Sigmoid colon (tissue), 6 donors: ENCODE measurements at regions not wholly inside any gene's neighbourhood (a gene's known extent, or its start where the extent isn't known, plus 50 kb on each side); places are given as distances from the start of the nearest gene placed in this dataset.
A peak's percentile ranks its signal among the peaks of the same experiment; 100 is the strongest.

Source experiments
- DNase-seq: peaks from one replicate; pipeline ENCODE4 v3.0.0-alpha.2; 2019
- H3K27ac ChIP-seq, 4 donors: fragments of 200-600 bp; sonication (generic); one replicate each; pipeline ENCODE4 v1.5.1; 2016 to 2019; ENCODE audit warnings: mild to moderate bottlenecking in 1 of 4
- H3K27me3 ChIP-seq, 3 donors: fragments of 200-600 bp; sonication (generic); one replicate each; pipeline ENCODE4 v1.5.1; 2019; ENCODE audit warnings: mild to moderate bottlenecking in 1 of 3
- H3K36me3 ChIP-seq, 4 donors: fragments of 200-600 bp; sonication (generic); one replicate each; pipeline ENCODE4 v1.5.1; 2016 to 2019
- H3K4me1 ChIP-seq, 4 donors: fragments of 200-600 bp; sonication (generic); one replicate each; pipeline ENCODE4 v1.5.1; 2017 to 2019
- H3K4me3 ChIP-seq, 4 donors: fragments of 200-600 bp; sonication (generic); one replicate each; pipeline ENCODE4 v1.5.1; 2017 to 2019; ENCODE audit warnings: mild to moderate bottlenecking in 2 of 4, moderate library complexity in 1 of 4
- H3K9me3 ChIP-seq, 4 donors: fragments of 200-600 bp in 3 of 4; sonication (generic) in 3 of 4; one replicate each; pipeline versions ENCODE4 v1.5.1 to v1.6.1; 2013 to 2019
- EP300 ChIP-seq, 4 donors: sonication (generic); formaldehyde crosslinking; IDR thresholded peaks; one replicate each; pipeline ENCODE4 v1.6.1; 2017; ENCODE audit warnings: antibody characterized with exemption in 4 of 4
- POLR2A ChIP-seq, 2 donors: fragments of 450-650 bp; IDR thresholded peaks; one replicate each; pipeline ENCODE4 v1.6.1; 2016; ENCODE audit warnings: antibody characterized with exemption in 2 of 2, mild to moderate bottlenecking in 2 of 2, moderate library complexity in 2 of 2
- POLR2AphosphoS5 ChIP-seq, 4 donors: sonication (generic); formaldehyde crosslinking; IDR thresholded peaks; one replicate each; pipeline ENCODE4 v1.6.1; 2017; ENCODE audit warnings: antibody characterized with exemption in 4 of 4
- WGBS, 2 donors: extraction: QIAGEN DNeasy Blood & Tissue Kit; methylation state at CpG; one replicate each; pipeline ENCODE4 v1.1.7; 2013; 5-methylcytosine and 5-hydroxymethylcytosine counted together
- intact Hi-C: fragments of 100-400 bp; cut with DNase I; formaldehyde crosslinking; loops from one replicate; pipeline ENCODE4 v1.15.1; 2023
- TF ChIP-seq, protein P1 (sequence below), 4 experiments: fragments of 450-650 bp in 3 of 4; fragments of 200-600 bp in 1 of 4; IDR thresholded peaks; one replicate each; pipeline ENCODE4 v1.5.1; 2016 to 2019; ENCODE audit warnings: antibody characterized with exemption in 4 of 4, mild to moderate bottlenecking in 3 of 4, moderate library complexity in 2 of 4
- donor health status: healthy with polysubstance abuse.
- donor health status: healthy.

DNA sequence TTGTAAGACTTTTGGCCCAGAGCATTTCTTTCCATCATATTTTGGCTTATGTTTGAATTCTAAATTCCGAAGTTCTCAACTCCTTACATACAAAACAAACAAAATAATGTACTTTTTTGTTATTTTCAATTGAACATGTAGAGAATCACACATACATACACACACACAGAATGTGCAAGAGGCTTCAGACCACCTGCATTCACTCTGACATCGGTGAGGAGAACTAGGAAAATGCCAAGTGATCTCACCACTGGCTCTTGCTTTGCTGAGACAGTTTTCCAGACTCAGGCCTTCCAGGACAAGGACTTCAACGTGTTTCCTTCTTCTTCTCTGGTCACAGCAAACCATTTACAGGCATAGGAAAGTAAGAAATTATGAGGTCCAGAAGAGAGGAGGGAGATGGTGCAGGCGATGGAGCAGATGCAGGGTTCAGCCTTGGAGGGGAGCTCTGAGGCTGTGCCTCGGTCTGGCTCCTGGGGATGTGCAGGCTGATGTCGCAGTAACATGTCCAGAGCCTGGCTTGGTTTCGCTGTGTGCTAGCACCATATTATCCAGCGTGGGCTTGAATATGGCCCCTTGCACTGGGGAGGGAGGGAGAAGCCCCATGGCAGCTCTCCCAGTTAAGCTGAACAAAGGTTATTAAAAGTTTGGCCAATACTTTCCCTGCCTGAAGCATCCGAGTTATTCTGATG, 93.4 kb downstream of the DACT2 start:
- Histone ChIP-seq H3K9me3 (no peaks in the 10 kb centered on the region), H3K4me3 (no peak overlapping the region), H3K36me3 (no peaks in the 10 kb centered on the region), H3K27me3 (no peaks in the 10 kb centered on the region), H3K27ac (peak overlapping the region; percentile 32 to 72 (median 54)), H3K4me1 (peaks cover 0 to 26% (median 22%) of the 10 kb centered on the region in 4 donors)
- intact Hi-C loops, result no loop called here
- no peak for TF ChIP-seq POLR2A (IDR thresholded peaks at IDR 0.05)
- DNase-seq, result no peak
- 67 to 71% methylated on average over 9 of the region's 9 CpGs for WGBS, 2 donors

DNA sequence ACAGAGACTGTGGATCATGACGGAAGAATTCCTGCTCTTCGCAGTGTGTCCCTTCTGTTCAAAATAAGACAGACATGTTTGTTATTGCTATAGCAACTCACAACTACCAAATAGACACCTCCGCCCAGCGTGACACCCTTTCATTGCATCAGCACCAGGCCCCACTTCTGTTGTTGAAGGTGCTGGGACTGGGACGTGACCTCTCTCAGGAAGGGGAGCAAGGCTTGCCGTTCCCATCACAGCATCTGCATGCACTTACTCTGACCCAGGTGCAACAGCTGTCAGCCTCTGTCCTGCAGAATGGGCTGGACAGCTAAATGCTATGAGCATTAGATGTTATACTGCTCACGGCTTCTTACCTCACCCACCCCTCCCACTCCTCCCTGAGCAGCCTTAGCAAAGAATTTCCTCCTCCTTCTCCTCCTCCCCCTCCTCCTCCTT, 94.1 kb downstream of the DACT2 start:
- H3K36me3 ChIP-seq, result no peaks in the 10 kb centered on the region
- no peak overlapping the region for H3K4me3 ChIP-seq
- H3K27ac ChIP-seq, result peak overlapping the region in 3 of 4 donors; percentile 40 to 72 (median 66)
- H3K9me3 ChIP-seq, result no peaks in the 10 kb centered on the region
- no peak for DNase-seq
- H3K27me3 ChIP-seq, result no peaks in the 10 kb centered on the region
- 7 to 32% methylated on average over 7 of the region's 7 CpGs for WGBS, 2 donors
- peak in 2 of 4 donors; percentile 8 to 31 for TF ChIP-seq POLR2AphosphoS5 (IDR thresholded peaks at IDR 0.05)
- no peak for TF ChIP-seq POLR2A (IDR thresholded peaks at IDR 0.05)
- intact Hi-C loops, result no loop called here
- H3K4me1 ChIP-seq, result peaks cover 0 to 26% (median 22%) of the 10 kb centered on the region in 4 donors

- no peak for TF ChIP-seq POLR2AphosphoS5 (IDR thresholded peaks at IDR 0.05)
- TF ChIP-seq EP300 (IDR thresholded peaks at IDR 0.05), result no peak
- TF ChIP-seq, protein P1, sequence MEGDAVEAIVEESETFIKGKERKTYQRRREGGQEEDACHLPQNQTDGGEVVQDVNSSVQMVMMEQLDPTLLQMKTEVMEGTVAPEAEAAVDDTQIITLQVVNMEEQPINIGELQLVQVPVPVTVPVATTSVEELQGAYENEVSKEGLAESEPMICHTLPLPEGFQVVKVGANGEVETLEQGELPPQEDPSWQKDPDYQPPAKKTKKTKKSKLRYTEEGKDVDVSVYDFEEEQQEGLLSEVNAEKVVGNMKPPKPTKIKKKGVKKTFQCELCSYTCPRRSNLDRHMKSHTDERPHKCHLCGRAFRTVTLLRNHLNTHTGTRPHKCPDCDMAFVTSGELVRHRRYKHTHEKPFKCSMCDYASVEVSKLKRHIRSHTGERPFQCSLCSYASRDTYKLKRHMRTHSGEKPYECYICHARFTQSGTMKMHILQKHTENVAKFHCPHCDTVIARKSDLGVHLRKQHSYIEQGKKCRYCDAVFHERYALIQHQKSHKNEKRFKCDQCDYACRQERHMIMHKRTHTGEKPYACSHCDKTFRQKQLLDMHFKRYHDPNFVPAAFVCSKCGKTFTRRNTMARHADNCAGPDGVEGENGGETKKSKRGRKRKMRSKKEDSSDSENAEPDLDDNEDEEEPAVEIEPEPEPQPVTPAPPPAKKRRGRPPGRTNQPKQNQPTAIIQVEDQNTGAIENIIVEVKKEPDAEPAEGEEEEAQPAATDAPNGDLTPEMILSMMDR (IDR thresholded peaks at IDR 0.05), result no peak
- TF ChIP-seq POLR2A (IDR thresholded peaks at IDR 0.05), result no peak
- 66 to 71% methylated on average over 1 of the region's 1 CpG for WGBS, 2 donors
- H3K36me3 ChIP-seq, result no peaks in the 10 kb centered on the region
- H3K9me3 ChIP-seq, result no peaks in the 10 kb centered on the region
- no peak overlapping the region for H3K27ac ChIP-seq
- no peak for DNase-seq
- no peaks in the 10 kb centered on the region for H3K27me3 ChIP-seq
- H3K4me3 ChIP-seq, result no peak overlapping the region
- peaks cover 0 to 26% (median 22%) of the 10 kb centered on the region in 4 donors for H3K4me1 ChIP-seq
- intact Hi-C loops, result no loop called here
These were observed 95.8 kb downstream of the DACT2 start for GRCh38 chr6:168223755-168224154.

DNA sequence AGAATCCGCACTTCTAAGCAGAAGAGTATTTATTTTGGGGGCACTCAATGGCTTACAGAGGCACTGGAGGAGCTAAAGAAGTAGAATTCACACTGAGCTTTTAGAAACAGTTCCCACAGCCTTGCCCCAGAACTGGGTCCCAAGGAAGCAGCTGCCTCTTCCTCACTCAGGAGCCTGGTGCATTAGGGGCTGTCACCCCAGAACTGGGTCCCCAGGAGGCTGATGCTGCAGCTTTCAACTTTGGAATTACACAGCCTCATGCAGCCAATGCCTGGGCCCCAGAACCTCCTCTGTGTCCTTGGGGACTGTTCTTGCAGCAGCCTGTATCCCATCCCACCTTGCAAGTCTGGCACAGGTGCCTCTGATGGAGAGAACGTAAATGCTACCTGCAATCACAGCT, 96.4 kb downstream of the DACT2 start:
- WGBS, 2 donors, result 90 to 91% methylated on average over 2 of the region's 2 CpGs

DNA sequence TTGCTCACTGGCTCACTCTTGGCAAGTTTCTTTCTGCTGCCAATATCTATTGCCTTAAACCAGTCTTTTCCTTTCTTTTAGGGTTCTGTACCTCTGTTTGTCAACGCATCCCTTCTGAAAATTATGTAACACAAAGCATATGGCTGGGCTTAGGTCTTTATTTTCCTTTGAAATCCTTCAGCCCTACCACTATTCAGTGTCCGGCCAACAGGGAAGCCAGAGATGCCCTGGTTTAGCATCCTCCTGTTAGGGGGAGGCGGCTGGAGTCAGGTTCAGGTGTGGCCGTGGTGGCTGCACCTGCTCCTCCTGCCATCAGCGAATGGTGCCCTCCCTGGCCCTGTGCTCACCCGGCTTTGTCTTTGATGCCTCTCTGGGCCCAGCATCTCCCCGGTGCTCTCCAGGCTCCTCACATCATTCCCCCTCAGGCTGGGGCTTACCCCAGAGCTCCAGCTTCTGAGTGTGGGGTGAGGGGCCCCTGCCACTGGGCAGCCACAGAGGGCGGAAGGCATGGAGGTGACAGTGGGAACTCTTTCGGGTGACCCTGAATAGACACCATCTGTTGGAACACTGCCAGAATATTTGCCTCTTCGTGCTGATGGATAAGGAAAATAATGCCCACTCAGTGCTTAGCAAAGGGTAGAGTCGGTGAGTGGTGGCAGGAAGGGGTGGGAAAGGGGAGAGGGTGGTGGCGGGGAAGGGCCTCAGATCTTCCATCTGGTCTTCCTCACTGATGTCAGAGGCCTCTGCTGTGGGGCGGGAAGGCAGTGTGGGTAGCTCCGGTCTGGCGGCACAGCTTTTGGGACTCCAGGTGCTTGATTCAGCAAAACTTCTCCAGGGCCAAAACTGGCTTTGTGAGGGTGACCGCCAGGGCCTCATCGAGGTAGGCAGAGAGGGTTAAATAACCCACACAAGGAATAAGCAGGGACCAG, 97.2 kb downstream of the DACT2 start:
- DNase-seq, result no peak
- no peaks in the 10 kb centered on the region for H3K9me3 ChIP-seq
- TF ChIP-seq, protein P1 (IDR thresholded peaks at IDR 0.05), result no peak
- no peak for TF ChIP-seq POLR2AphosphoS5 (IDR thresholded peaks at IDR 0.05)
- TF ChIP-seq POLR2A (IDR thresholded peaks at IDR 0.05), result no peak
- no peak for TF ChIP-seq EP300 (IDR thresholded peaks at IDR 0.05)
- no peaks in the 10 kb centered on the region for H3K36me3 ChIP-seq
- H3K4me1 ChIP-seq, result peaks cover 0 to 33% (median 21%) of the 10 kb centered on the region in 4 donors
- intact Hi-C loops, result no loop called here
- 89 to 92% methylated on average over 17 of the region's 17 CpGs for WGBS, 2 donors
- no peak overlapping the region for H3K4me3 ChIP-seq
- H3K27ac ChIP-seq, result no peak overlapping the region
- H3K27me3 ChIP-seq, result no peaks in the 10 kb centered on the region

More for the DNA sequence above, 96.4 kb downstream of the DACT2 start:
- H3K9me3 ChIP-seq, result no peaks in the 10 kb centered on the region
- peaks cover 0 to 27% (median 22%) of the 10 kb centered on the region in 4 donors for H3K4me1 ChIP-seq
- intact Hi-C loops, result no loop called here
- no peak for DNase-seq
- H3K36me3 ChIP-seq, result no peaks in the 10 kb centered on the region
- TF ChIP-seq EP300 (IDR thresholded peaks at IDR 0.05) (no peak), POLR2AphosphoS5 (IDR thresholded peaks at IDR 0.05) (no peak), POLR2A (IDR thresholded peaks at IDR 0.05) (no peak)
- TF ChIP-seq, protein P1 (IDR thresholded peaks at IDR 0.05), result no peak
- H3K27me3 ChIP-seq, result no peaks in the 10 kb centered on the region
- no peak overlapping the region for H3K4me3 ChIP-seq
- no peak overlapping the region for H3K27ac ChIP-seq
